IMR-90 (cell line): ENCODE measurements at regions not wholly inside any gene's neighbourhood (a gene's known extent, or its start where the extent isn't known, plus 50 kb on each side); places are given as distances from the start of the nearest gene placed in this dataset.

Source experiments
- BHLHE40 ChIP-seq: fragments of 150-350 bp; IDR thresholded peaks from 2 replicates; pipeline ENCODE4 v1.6.1; 2016; ENCODE audit warnings: mild to moderate bottlenecking, low read depth, low read length
- CEBPB ChIP-seq: IDR thresholded peaks from 2 replicates; pipeline ENCODE4 v1.6.1; 2012; ENCODE audit warnings: low read depth, low read length, improper control_type of control experiment
- CHD1 ChIP-seq: IDR thresholded peaks from 2 replicates; pipeline ENCODE4 v1.6.1; 2012; ENCODE audit warnings: low read depth, low read length, improper control_type of control experiment
- CTCF ChIP-seq: conservative IDR thresholded peaks from 2 replicates; pipeline ENCODE4 v1.5.1; 2012; ENCODE audit warnings: mild to moderate bottlenecking, low read depth, low read length, improper control_type of control experiment
- FOS ChIP-seq: fragments of 150-350 bp; IDR thresholded peaks from 2 replicates; pipeline ENCODE4 v1.6.1; 2016; ENCODE audit warnings: low read depth, low read length
- MAZ ChIP-seq: IDR thresholded peaks from 2 replicates; pipeline ENCODE4 v1.6.1; 2012; ENCODE audit warnings: low read depth, mild to moderate bottlenecking, low read length, improper control_type of control experiment, moderate library complexity, borderline replicate concordance
- MXI1 ChIP-seq: IDR thresholded peaks from 2 replicates; pipeline ENCODE4 v1.6.1; 2012; ENCODE audit warnings: low read depth, mild to moderate bottlenecking, low read length, moderate library complexity, borderline replicate concordance
- POLR2A ChIP-seq: IDR thresholded peaks from 2 replicates; pipeline ENCODE4 v1.6.1; 2012; ENCODE audit warnings: mild to moderate bottlenecking, low read depth, low read length
- RAD21 ChIP-seq: IDR thresholded peaks from 2 replicates; pipeline ENCODE4 v1.6.1; 2012; ENCODE audit warnings: low read length, improper control_type of control experiment
- RCOR1 ChIP-seq: IDR thresholded peaks from 2 replicates; pipeline ENCODE4 v1.6.1; 2012; ENCODE audit warnings: mild to moderate bottlenecking, low read length, improper control_type of control experiment; ENCODE audit not compliant: insufficient replicate concordance
- RFX5 ChIP-seq: IDR thresholded peaks from 2 replicates; pipeline ENCODE4 v1.8.0; 2012; ENCODE audit warnings: low read depth, mild to moderate bottlenecking, low read length, moderate library complexity
- SMC3 ChIP-seq: fragments of 150-350 bp; IDR thresholded peaks from 2 replicates; pipeline ENCODE4 v1.6.1; 2016; ENCODE audit warnings: low read depth, mild to moderate bottlenecking, antibody characterized with exemption, low read length, moderate library complexity
- TF ChIP-seq, protein P1 (sequence below): fragments of 150-350 bp; IDR thresholded peaks from 2 replicates; pipeline ENCODE4 v1.6.1; 2017; ENCODE audit warnings: mild to moderate bottlenecking, antibody characterized with exemption, low read length, low read depth
- TF ChIP-seq, protein P2 (sequence below): fragments of 150-350 bp; IDR thresholded peaks from 2 replicates; pipeline ENCODE4 v1.6.1; 2016; ENCODE audit warnings: low read depth, mild to moderate bottlenecking, low read length, moderate library complexity, borderline replicate concordance

- TF ChIP-seq POLR2A (no peak), CEBPB (no peak), CTCF (no peak), RAD21 (no peak), CHD1 (no peak), FOS (no peak), RCOR1 (no peak), MXI1 (no peak), BHLHE40 (no peak), SMC3 (no peak), RFX5 (no peak), MAZ (no peak)
- TF ChIP-seq, protein P1, sequence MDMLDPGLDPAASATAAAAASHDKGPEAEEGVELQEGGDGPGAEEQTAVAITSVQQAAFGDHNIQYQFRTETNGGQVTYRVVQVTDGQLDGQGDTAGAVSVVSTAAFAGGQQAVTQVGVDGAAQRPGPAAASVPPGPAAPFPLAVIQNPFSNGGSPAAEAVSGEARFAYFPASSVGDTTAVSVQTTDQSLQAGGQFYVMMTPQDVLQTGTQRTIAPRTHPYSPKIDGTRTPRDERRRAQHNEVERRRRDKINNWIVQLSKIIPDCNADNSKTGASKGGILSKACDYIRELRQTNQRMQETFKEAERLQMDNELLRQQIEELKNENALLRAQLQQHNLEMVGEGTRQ: no peak
- TF ChIP-seq, protein P2, sequence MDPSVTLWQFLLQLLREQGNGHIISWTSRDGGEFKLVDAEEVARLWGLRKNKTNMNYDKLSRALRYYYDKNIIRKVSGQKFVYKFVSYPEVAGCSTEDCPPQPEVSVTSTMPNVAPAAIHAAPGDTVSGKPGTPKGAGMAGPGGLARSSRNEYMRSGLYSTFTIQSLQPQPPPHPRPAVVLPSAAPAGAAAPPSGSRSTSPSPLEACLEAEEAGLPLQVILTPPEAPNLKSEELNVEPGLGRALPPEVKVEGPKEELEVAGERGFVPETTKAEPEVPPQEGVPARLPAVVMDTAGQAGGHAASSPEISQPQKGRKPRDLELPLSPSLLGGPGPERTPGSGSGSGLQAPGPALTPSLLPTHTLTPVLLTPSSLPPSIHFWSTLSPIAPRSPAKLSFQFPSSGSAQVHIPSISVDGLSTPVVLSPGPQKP: no peak
Observed at GRCh38 chr20:40192529-40192928, 496.5 kb downstream of the MAFB start.
